H1 (cell line): ENCODE measurements at regions not wholly inside any gene's neighbourhood (a gene's known extent, or its start where the extent isn't known, plus 50 kb on each side); places are given as distances from the start of the nearest gene placed in this dataset.

Experiments used
- CREB1 ChIP-seq: IDR thresholded peaks from 2 replicates; pipeline ENCODE4 v1.6.1; 2012; ENCODE audit warnings: inconsistent platforms
- CTCF ChIP-seq, 3 experiments: IDR thresholded peaks; 1 replicate in 2 of 3; 2 replicates in 1 of 3; pipeline versions ENCODE4 v1.5.1 to v1.6.1; 2011; ENCODE audit warnings: low read length in 3 of 3, mild to moderate bottlenecking in 3 of 3, inconsistent platforms in 2 of 3, low read depth in 1 of 3, moderate library complexity in 1 of 3; ENCODE audit not compliant: insufficient read depth in 1 of 3; ENCODE audit errors: control extremely low read depth in 1 of 3
- EZH2 ChIP-seq: fragments of 200-600 bp; sonication (generic); IDR thresholded peaks from 2 replicates; pipeline ENCODE4 v1.7.1; 2012; ENCODE audit warnings: low read depth, mild to moderate bottlenecking, moderate library complexity, low read length, inconsistent platforms; ENCODE audit not compliant: severe bottlenecking
- MAX ChIP-seq: IDR thresholded peaks from 2 replicates; pipeline ENCODE4 v1.6.1; 2012; ENCODE audit warnings: inconsistent platforms
- POLR2A ChIP-seq, 2 experiments: IDR thresholded peaks; 1 replicate in 1 of 2; 2 replicates in 1 of 2; pipeline ENCODE4 v1.6.1; 2011; ENCODE audit warnings: low read depth in 2 of 2, low read length in 2 of 2, mild to moderate bottlenecking in 2 of 2; ENCODE audit errors: control extremely low read depth in 1 of 2
- POLR2AphosphoS5 ChIP-seq: IDR thresholded peaks from 2 replicates; pipeline ENCODE4 v1.6.1; 2011; ENCODE audit warnings: low read depth, low read length
- SIRT6 ChIP-seq: IDR thresholded peaks from one replicate; pipeline ENCODE4 v1.7.1; 2012; ENCODE audit warnings: low read length, inconsistent platforms
- TCF12 ChIP-seq: IDR thresholded peaks from 2 replicates; pipeline ENCODE4 v1.6.1; 2011; ENCODE audit warnings: low read depth, mild to moderate bottlenecking, low read length
- TEAD4 ChIP-seq: IDR thresholded peaks from 2 replicates; pipeline ENCODE4 v1.6.1; 2012; ENCODE audit warnings: low read depth, low read length, inconsistent platforms, mixed read lengths

- TF ChIP-seq MAX = no peak
- TF ChIP-seq CTCF (IDR thresholded peaks at IDR 0.05; ENCODE audit: control extremely low read depth in 1 of 3, insufficient read depth in 1 of 3, low read depth in 1 of 3, low read length in 3 of 3) = no peak
- no peak for TF ChIP-seq EZH2
- no peak for TF ChIP-seq CREB1
- TF ChIP-seq POLR2A (IDR thresholded peaks at IDR 0.05; ENCODE audit: control extremely low read depth in 1 of 2, low read depth in 2 of 2, low read length in 2 of 2) = no peak
- TF ChIP-seq POLR2AphosphoS5 = no peak
- TF ChIP-seq TEAD4 = no peak
- no peak for TF ChIP-seq TCF12
- TF ChIP-seq SIRT6 = no peak
Measured at GRCh38 chr1:238604357-238604756, 713.6 kb upstream of the ZP4 start.
